GM19351 (cell line): ENCODE measurements at regions not wholly inside any gene's neighbourhood (a gene's known extent, or its start where the extent isn't known, plus 50 kb on each side); places are given as distances from the start of the nearest gene placed in this dataset.
"Not testable (repeated sequence)": the region's sequence is repeated elsewhere in the genome, so short reads cannot be mapped to it uniquely, and the experiment has no call there.

Source experiments
- ATAC-seq: cut with Tn5 transposase; IDR thresholded peaks from one replicate; pipeline ENCODE4 v1.9.1; 2021; ENCODE audit warnings: mild to moderate bottlenecking, moderate library complexity; ENCODE audit not compliant: unreplicated experiment

- ATAC-seq = no peak
Measured at GRCh38 chr4:26039639-26040359, 125.8 kb downstream of the SMIM20 start.

GRCh38 chr4:26044524-26044923 is 130.5 kb downstream of the SMIM20 start:
- ATAC-seq = no peak

GRCh38 chr4:26044983-26045382 is 131.0 kb downstream of the SMIM20 start:
- no peak for ATAC-seq

GRCh38 chr4:26047795-26048194 is 133.8 kb downstream of the SMIM20 start:
- no peak for ATAC-seq

GRCh38 chr4:26048378-26048882 is 134.4 kb downstream of the SMIM20 start:
- no peak for ATAC-seq

- ATAC-seq = no peak
Measured at GRCh38 chr4:26048950-26049349, 134.9 kb downstream of the SMIM20 start.

- ATAC-seq = no peak
Measured at GRCh38 chr4:26049447-26049846, 135.4 kb downstream of the SMIM20 start.

GRCh38 chr4:26050212-26050643 is 136.2 kb downstream of the SMIM20 start:
- ATAC-seq = peak; percentile 44

GRCh38 chr4:26050671-26051070 is 136.7 kb downstream of the SMIM20 start:
- ATAC-seq = no peak

- ATAC-seq = no peak
Measured at GRCh38 chr4:26051240-26051639, 137.2 kb downstream of the SMIM20 start.

- ATAC-seq = no peak
Measured at GRCh38 chr4:26052663-26053541, 138.9 kb downstream of the SMIM20 start.

GRCh38 chr4:26053761-26054160 is 139.7 kb downstream of the SMIM20 start:
- no peak for ATAC-seq

- no peak for ATAC-seq
Measured at GRCh38 chr4:26055855-26056254, 141.8 kb downstream of the SMIM20 start.

GRCh38 chr4:26056406-26056805 is 142.4 kb downstream of the SMIM20 start:
- no peak for ATAC-seq

- ATAC-seq = not testable (repeated sequence)
Measured at GRCh38 chr4:26057839-26058238, 143.8 kb downstream of the SMIM20 start.

- peak; percentile 71 for ATAC-seq
Measured at GRCh38 chr4:26058537-26058936, 144.5 kb downstream of the SMIM20 start.

GRCh38 chr4:26059391-26060154 is 145.6 kb downstream of the SMIM20 start:
- no peak for ATAC-seq

GRCh38 chr4:26060286-26060685 is 146.3 kb downstream of the SMIM20 start:
- no peak for ATAC-seq

- ATAC-seq = peak; percentile 69
Measured at GRCh38 chr4:26061248-26061986, 147.4 kb downstream of the SMIM20 start.

- ATAC-seq = no peak
Measured at GRCh38 chr4:26062215-26062614, 148.2 kb downstream of the SMIM20 start.
